ENCODE measurements at regions not wholly inside any gene's neighbourhood (a gene's known extent, or its start where the extent isn't known, plus 50 kb on each side); places are given as distances from the start of the nearest gene placed in this dataset.

GRCh38 chr22:35138521-35138920 lies 72.6 kb downstream of the ISX start (continued):
- TF ChIP-seq TEAD4 (IDR thresholded peaks at IDR 0.05; ENCODE audit: low read depth, low read length) = no peak

All from H1 (cell line).